GM18511 (cell line): ENCODE measurements at regions not wholly inside any gene's neighbourhood (a gene's known extent, or its start where the extent isn't known, plus 50 kb on each side); places are given as distances from the start of the nearest gene placed in this dataset.

Source experiments
- ATAC-seq: cut with Tn5 transposase; IDR thresholded peaks from one replicate; pipeline ENCODE4 v1.9.1; 2021; ENCODE audit warnings: mild to moderate bottlenecking, moderate library complexity; ENCODE audit not compliant: unreplicated experiment

DNA sequence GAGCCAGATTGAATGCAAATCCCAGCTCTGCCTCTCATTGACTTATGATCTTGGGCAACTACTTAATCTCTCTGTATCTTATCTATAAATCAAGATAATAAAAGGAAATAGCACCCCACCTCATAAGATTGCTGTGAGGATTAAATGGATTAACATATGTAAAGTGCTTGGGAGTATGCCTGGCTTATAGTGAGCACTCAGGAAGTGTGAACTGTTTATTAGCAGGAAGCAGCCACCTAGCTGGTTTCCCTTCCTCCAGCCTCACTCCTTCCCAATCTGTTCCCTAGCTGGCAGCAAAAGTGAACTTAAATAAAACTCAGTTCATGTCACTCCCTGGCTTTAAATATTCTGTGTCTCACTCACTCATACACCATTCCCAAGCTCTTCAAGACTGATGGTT is 526.6 kb upstream of the PKDCC start:
- ATAC-seq, result no peak

DNA sequence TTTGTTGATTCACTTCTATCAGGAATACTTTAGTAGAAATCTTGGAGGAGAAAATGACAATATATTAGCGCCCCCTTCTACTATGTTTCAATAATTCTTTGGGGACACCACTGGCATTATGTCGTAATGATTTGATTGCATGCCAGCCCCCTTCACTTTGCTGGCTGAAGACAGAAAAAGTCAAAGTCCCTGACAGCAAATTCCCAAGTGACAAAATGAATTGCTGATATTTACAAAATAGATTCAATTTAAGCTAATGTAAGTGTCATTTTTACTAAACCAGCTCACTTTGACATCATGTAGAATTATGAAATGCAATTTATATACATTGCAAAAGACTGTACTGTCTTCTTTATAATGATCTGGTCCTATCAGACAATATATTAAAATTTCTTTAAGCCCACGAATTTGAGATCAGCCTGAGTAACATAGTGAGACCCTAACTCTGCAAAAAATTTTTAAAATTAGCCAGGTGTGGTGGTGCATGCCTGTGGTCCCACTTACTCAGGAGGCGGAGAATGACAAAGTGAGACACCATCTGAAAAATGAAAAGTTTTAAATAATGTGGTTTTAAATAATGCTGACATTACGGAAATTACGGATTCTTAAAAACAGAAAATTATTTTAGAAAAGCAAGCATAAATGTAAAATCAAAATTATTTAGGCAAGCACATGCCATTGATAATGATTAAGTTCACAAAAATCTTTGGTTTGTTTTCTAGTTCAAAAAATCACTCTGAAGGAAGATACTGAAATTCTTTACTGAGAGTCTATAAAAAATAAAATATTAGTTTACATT is 520.1 kb upstream of the PKDCC start:
- no peak for ATAC-seq

DNA sequence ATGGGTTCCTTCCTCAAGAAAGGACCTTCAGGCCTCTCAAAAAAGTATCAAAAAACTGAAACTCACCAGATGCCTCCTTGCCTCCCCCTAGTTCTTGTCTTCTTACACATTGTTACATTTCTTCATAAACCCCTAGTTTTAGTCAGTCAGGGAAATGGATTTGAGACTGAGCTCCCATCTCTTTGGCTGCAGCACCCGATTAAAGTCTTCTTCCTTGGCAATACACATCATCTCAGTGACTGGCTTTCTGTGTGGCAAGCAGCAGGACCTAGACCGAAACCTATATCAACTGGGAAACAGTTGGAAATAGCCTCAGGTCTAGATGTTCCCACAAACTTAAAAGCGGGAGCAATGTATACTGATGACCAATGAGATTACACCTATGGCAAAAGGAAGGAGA is 512.2 kb upstream of the PKDCC start:
- ATAC-seq, result no peak

DNA sequence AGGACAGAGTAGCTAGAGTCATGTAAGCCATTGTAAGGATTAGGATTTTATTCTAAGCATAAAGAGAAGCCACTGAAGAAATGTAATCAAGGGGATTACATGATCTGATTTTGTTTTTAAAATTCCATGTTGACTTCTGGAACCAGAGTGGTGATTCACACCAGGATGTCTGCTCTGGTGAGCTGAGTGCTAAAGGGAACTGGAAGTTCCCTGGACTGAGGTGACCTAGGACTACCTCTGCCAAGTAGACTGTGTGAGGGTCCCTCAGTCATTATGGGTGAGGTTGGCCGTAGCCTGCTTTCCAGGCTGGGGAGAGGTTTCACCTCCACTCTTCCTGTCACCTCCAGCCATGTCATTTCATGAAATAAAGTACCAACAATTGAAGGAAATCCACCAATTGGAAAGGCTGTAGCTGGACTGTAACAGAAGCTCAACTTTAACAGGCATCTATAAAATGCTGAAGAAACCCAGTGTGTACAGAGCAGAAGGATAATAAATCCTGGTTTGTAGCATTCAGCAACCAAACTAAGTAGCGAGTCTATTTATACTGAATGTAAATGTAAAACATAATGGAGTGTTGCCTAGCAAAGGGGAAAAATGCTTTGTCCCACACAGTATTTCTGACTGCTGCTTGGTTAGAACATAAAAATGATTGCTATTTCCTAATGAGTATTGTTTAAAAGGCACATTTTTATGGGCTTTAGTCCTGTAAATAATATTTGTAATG is 507.4 kb upstream of the PKDCC start:
- no peak for ATAC-seq

DNA sequence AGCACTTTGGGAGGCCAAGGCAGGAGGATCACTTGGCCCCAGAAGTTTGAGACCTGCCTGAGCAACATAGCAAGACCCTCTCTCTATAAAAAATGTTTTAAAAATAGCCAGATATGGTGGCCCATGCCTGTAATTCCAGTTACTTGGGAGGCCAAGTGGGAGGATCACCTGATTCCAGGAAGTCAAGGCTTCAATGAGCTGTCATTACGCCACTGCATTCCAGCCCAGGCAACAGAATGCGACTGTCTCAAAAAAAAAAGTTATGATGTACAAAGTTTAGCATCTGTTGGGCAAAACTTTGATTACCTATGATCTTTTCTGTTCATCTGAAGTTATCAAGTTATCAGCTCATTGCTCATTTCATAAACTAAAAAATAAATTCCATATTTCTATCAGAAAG is 504.1 kb upstream of the PKDCC start:
- no peak for ATAC-seq

DNA sequence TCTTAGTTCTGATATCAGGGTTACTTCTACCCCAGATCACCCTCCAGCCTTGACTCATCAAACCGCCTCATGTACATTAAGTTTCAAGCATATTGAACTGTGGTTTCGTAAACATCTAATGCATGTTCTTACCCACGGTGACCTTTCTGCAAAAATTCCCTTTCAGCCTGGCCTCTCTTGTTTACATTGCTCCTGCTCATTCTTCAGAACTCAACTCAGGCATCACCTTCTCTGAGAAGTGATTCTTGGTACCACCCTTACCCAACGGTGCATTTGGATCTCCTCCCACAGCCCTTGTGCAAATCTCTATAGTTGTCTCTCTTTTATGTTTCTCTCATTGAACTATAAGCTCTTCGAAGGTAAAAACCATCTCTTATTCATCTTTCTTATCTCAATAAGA is 503.1 kb upstream of the PKDCC start:
- no peak for ATAC-seq

DNA sequence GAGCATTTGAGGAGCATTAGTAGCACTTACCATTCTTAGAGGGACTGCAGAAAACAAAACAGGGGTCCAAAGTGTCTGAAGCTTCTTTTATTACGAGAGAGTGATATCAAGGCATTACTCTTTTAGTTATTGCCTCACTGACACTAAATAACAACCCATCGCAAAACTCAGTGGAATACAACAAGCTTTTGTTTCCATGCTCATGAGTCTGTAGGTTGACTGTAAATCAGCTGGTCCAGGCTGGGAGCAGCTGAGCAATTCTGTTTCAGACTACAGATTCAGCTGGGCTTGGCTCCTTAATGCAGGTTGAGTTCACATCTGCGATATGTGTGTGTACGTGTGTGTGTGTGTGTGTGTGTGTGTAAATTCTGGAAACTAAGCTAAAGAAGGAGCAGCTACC is 501.8 kb upstream of the PKDCC start:
- ATAC-seq, result no peak

DNA sequence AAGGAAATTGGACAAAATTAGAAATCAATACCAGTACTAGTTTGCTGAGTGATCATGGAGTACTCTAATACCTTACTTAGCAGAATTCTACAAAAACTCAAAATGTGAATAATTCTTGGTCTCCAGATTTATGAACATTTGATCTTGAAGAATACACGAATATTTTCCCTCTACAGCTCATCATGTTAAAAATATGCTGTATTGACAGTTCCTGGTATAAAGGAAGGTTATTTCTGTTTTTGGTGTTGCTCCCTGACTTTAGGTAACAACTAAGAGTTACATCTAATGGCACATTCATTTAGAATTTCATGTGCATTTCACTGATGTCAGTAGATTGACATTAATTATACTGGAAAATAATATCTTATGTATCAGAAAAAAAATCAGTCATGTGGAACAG is 479.2 kb upstream of the PKDCC start:
- ATAC-seq, result no peak

DNA sequence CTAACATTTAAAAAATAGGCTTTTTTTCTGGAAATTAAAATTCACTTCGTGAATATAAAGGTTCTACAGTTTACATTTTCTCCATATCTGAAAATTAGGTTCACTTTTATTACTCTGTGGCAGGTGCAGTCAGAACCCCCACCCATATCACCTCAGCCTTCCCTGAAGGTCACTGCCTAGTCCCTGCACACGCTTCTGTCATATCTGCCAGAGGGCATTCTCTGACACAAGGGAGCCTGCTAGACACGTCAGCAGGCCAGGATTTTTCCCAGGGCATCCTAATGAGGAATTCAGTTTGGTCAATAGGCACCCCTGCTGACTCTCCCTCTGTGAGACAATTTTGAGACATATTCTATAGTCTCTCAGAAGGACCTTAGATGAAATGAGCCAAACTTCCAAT is 475.7 kb upstream of the PKDCC start:
- ATAC-seq, result no peak

DNA sequence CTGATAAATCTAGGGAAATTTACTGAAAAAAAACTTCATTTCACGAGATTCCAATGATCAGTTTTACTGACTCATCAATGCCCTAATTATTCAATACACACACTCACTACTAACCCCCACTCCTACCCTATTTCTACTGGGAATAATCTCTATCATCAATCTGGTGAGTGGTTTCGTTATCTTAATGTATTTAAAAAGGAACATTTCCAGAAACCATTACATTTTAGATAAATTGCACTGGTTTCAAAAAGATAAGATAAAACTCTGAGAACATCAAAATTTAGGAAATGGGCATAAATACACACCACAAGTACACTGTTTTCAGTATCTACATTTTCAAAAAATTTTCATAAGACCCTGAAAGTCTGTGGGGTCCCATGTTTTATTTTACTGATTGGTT is 471.4 kb upstream of the PKDCC start:
- no peak for ATAC-seq

DNA sequence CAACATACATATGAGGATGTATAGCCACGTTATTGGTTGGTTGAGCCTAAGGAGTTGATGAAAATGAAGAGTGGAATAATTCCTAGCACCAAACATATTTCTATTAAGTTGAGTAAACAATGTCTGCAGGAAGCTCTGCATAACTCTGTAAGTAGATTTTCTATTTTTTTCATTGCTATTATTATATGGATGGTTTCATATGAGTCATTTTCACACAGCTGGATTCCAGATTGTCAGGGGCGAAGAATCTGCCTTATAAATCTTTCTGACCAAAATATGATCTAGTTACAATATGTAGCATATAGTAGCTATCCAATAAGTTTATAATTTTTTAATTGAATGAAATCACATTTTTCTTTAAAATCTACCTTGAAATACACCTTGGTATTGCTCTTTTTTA is 468.0 kb upstream of the PKDCC start:
- no peak for ATAC-seq

DNA sequence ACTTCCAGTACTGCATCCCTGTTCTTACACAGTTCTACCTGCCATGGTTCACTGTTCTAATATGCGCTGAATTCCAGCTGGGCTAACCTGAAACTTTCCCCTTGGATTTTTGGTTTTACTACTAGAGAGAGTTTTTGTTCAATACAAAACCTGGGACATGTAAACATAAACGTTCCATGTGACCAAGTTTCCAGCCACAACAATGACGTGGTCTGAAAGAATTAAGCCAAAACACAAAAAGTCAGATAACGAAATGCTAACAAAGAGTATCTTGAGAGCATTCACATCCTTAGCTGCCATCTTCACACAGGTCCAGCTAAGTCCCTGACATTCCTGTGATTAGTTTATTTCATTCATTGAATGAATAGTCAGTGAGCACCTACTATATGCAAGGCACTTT is 467.0 kb upstream of the PKDCC start:
- no peak for ATAC-seq

DNA sequence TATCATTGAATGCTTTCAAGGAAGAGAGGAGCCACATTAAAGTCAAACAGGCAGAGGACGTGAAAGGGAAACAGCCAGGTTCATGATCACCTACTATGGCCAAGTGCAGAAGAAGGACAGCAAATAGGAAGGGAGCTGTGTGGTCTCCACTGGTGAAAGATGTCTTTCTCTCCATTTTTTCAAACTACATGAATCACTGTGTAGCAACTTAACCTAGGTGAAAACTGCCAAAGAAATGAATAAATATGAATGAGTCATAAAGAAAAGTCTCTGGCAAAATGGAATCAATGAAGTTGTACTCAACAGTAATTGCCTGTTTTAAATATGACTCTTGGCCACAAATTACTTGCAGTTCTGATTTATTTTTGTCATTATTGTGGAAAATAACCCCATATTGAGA is 452.6 kb upstream of the PKDCC start:
- no peak for ATAC-seq

DNA sequence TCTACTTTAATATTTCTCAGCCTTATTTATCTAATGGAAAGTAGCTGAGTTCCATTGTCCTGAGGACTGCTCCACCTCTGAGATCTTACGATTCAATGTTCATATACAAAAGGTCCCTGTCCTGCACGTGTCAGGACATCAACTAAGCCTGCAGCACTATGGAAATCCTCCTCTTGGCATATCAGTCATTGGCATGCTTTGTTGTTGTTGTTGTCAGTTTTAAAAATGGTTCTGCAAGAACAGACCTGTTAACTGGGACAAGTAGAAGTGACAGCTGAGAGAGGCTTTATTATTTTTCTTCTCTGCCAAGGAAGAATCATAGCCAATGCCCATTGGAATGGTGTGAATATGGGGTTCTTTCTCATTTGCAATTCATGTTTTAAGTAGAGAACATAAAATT is 450.1 kb upstream of the PKDCC start:
- ATAC-seq, result no peak

DNA sequence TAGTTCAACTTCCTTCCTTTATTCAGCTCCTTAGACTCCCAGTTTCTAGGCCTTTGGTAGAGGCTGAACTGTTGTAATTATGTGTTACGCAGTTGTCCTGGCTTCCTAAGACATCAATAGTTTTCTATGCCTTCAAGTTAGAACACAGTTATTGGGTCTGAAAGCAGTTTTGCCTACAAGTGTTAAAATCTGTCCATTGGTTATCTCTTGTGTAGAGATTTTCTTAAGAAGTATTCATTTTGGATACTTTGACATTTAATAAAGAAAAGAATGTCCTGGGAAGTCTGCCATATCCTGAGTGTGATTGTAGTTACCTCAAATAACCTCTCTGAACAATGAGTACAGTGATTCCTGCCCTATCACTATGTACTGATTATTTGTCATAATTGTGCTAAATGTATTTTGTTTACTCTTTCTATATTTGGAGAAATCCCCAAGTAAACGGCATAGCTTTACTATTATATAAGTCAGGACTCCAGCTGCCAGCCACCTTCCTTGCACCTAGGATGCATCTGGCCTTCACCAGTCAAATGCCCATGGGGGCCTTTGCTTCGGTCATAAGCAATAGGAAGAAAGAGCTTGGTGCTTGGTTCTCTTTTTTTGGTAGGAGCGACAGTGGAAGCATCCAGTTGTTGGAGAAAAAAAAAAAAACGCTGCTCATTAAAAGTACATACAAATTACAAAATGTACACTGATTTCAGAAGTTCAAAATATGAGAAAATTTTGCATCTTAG is 449.5 kb upstream of the PKDCC start:
- no peak for ATAC-seq

DNA sequence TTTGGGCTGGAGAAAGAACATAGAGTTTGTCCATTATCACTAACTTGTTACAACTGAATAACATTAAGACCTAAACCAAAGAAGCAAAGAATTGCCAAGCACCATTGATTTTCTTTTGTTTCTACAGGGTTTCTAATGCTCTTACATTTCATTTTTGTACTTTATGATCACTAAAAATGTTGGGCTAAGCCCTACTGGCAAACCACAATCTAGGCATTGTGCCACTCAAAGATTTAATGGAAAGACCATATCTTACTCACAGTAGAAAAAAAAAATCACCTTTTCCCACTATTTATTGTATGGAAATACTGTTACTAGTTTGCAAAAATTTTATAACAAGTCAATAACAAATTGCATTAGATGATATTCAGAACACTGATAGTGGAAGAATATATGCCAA is 447.4 kb upstream of the PKDCC start:
- ATAC-seq, result no peak

DNA sequence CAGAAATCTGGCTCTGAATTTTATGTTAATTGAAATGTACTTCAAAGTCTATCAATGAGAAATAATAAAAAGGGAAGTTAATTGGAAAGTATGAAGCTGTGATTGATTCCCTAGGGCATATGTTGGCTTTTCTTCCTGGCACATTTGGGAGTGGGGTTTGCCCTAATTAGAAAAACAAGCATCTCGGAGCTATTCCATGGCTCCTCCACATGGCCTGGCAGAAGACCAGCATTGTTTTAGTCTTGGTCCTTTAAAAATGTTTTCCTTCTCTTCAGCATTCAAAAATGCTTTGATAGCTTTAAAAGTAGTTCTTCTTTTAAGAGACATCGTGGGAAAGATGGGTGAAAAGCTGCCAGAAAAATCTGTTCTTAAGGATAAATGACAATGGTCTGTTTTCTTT is 445.5 kb upstream of the PKDCC start:
- no peak for ATAC-seq

DNA sequence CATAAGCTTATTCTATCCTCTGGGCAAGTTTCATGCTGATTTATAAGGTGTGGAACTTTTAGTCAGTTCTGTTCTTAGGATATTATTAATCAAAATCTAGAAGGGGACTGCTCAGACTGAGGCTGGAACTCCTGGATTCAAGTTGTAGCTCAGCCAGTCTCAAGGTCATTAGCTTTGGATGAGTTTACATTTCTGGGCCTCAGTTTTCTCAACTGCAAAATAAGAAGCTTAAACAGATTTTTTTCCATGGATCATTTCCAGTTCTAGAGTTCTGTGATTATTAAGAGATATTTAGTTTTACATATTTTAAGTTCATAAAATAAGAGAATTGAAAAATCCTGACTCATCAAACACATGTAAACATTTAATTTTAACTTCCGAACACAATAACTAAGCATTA is 442.5 kb upstream of the PKDCC start:
- ATAC-seq, result no peak

DNA sequence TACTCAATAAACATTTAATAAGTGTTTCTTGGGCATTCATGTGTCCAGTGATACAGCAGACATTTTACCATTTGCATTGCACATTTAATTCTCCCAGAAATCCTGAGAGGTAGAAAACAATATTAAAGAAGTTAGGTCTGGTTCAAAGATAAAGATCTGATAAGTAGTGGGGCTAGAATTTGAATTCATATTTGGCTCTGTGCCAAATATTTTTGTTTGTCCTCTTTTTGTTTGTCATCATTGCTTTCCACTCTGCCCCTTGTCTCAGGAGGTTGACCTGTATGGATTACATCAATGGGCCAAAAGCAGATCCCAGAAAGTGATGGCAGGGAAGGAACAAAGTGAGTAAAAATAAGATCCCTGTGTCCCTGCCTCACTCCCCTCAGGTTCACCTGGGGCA is 441.9 kb upstream of the PKDCC start:
- no peak for ATAC-seq

DNA sequence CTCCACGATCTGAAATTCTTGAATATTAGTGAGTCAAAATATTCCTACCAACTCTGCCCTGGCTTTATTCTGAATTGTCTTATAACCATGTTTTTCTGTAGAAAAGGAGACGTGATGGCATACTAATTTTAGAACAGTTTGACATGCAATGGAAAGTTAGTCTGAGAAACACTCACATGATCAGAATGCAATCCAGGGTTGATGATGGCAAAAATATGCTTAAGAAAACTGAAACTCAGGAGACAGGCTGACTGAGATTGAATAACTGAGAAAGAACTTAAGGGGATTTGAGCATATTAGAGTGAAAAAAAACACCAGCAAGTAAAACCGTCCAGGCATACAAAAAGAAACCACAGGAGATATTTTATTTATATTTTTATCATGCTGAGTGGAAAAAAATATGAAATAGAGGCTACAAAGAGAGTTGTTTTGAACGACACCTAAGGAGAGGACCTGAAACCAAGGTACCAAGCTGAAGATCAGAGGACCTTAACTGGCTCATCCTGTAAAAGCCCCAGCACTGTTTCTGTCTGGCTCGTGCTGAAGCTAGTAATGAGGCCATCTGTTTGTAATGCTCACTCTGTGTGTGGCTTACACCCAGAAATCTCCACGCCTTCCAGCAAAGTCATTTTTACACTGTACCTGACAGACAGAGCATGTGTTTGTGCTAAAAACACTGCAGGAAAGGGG is 437.2 kb upstream of the PKDCC start:
- ATAC-seq, result peak; percentile 49

DNA sequence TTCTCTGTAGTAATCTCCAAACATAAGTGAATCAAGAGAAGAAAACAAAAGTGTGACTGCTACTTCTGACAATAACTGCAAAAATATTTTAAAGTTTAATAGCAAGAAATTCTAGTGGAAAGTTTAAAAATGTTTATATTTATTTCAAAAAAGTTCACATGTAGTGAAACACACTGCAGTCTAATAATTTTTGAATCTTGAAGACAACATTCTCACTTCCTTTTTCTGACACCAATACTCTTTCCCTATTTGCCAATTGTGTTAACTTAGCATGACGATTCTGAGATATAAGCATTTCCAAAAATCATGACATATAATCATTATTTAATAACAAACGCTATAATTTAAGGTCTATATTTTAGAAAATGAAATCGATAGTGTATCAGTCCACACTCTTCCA is 429.1 kb upstream of the PKDCC start:
- no peak for ATAC-seq
